GM19351 (cell line): ENCODE measurements at regions not wholly inside any gene's neighbourhood (a gene's known extent, or its start where the extent isn't known, plus 50 kb on each side); places are given as distances from the start of the nearest gene placed in this dataset.

ENCODE experiments used
- ATAC-seq: cut with Tn5 transposase; IDR thresholded peaks from one replicate; pipeline ENCODE4 v1.9.1; 2021; ENCODE audit warnings: mild to moderate bottlenecking, moderate library complexity; ENCODE audit not compliant: unreplicated experiment

GRCh38 chr13:40399756-40400155 lies 266.7 kb downstream of the FOXO1 start:
- ATAC-seq, result no peak

DNA sequence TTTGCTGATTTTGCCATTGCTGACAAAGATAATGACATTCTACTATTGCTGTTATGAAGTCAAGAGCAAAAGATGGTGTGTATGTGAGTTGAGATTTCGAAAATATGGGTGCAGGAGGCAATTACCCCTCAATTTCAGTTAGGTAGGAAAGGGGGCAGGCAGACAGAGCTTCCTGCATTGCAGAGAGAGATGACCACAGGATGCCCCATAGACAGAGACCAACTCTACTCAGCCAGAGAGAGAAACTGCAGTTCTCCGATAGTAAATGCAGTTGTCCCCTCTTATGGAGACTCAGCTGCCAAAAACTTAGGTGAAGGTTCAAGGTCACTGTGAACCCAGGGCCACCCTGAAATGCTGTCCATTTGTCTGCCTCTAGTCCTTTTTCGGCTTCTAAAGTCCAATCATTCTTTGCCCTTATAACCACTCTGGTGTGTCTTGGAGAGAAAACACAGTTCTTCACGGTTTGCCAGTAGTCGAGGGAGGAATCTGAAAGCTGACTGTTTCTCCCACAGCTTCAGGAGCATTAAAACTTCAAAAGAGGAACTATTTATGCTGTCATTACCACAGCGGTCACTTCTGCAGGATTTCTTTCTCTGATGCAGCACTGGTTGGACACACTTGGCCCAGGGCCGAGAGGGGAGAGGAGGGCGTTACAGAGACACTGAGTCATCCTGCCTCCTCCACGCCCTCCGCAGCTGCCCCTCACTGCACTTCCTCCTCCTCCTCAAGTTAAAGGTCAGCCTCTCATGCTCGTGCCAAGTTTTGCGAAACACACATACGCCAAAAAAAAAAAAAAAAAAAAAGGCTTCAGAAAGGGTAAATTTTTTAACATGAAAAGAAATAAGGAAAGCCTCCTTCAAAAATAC lies 264.3 kb downstream of the FOXO1 start:
- peak; percentile 99 for ATAC-seq

DNA sequence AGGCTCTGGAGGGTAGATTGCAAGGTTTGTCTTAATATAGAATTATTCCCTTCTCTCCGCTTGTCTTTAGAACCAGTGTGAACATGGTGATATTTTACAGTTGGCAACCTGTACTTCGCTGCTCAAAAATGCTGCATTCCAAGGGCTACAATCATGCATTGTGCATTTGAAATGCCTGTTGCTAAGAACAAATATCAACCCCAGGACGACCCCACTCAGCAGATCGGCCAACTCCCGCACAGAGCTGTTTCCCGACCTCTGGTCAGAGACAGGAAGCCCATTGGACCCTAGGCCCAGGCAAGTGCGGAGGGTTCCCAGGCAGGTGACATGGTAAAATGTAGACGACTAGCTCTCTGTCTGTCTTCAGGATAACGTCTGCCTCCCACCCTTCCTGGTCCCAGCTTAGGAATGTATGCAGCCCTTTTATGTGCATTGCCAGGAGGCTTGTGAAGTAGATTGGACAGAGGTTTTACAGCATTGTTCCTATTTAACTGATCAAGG lies 263.5 kb downstream of the FOXO1 start:
- no peak for ATAC-seq

DNA sequence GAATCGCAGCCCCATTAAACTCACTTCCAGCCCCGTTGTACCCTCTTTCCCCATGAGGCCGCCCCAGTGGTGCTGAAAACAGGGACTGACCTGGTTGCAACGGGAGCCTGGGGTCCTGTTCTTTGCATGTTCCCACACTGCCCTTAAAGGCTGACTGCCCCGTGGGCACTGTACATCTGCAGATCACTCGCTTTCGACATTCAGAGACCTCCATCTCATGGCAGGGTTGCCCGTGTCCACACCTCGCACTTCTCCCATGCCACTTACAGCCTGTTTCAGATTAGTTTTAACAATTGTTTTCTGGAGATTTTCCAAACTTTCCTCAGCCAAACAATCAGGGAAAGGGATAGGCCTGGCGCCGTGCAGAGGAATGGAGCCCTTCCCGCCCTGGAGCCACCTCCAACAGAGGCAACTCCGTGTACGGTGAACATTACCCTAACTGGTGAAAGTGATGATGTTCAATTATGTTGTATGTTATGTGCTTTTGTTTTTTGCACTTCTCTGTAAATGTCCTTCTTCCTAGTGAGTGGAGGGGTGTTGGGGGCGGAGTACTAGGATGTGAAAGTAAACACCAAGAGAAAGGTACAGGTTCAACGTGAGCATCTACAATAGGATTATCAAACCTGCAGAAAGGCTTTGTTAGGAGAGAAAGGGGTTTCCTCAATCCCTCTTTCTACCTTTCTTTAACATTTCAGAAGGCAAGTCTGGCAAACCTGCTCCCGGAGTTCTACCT lies 262.8 kb downstream of the FOXO1 start:
- ATAC-seq, result no peak

DNA sequence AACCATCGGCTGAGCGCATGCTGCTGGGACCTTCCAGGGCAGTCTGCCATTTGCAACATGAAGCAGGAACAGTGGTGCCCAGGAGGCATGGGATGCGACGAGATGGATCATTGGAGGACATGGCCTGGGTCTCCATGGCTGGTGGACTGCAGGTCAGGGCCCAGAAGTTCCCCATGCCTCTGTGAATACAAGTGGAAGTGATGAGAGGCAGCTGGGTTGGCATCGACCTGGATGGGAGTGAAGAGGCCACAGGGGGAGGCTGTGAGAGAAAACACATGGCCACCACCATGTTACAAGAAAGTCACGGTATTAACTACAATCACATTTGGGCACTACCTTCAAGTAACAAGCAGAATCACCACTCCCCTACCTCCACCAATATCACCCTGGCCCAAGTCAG lies 262.0 kb downstream of the FOXO1 start:
- no peak for ATAC-seq

GRCh38 chr13:40404967-40405716 lies 261.3 kb downstream of the FOXO1 start:
- ATAC-seq, result no peak

- ATAC-seq, result no peak
Observed at GRCh38 chr13:40406405-40407120, 259.9 kb downstream of the FOXO1 start.

- ATAC-seq, result no peak
Observed at GRCh38 chr13:40407567-40407966, 258.9 kb downstream of the FOXO1 start.

GRCh38 chr13:40408602-40409001 lies 257.8 kb downstream of the FOXO1 start:
- no peak for ATAC-seq

- no peak for ATAC-seq
Observed at GRCh38 chr13:40409278-40409677, 257.2 kb downstream of the FOXO1 start.

DNA sequence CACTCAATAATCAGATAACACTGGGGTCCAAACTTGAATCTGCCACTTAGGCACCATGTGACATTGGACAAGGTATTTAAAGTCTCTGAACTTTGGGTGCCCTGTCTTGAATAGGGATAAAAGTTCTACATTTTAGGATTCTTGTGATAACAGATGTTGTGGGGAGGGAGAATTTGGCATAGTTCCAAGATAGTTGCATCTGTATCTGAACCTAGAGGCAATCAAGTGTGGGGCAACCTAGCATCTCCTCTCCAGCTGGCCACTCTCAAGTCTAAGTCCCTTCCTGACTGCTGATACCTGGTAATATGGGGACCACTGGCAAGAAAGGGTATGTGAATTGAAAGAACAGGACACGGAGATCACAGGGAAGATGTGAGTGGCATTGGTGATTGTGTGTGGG lies 256.1 kb downstream of the FOXO1 start:
- ATAC-seq, result no peak

- no peak for ATAC-seq
Observed at GRCh38 chr13:40420160-40420740, 246.2 kb downstream of the FOXO1 start.

- no peak for ATAC-seq
Observed at GRCh38 chr13:40422588-40423235, 243.7 kb downstream of the FOXO1 start.

DNA sequence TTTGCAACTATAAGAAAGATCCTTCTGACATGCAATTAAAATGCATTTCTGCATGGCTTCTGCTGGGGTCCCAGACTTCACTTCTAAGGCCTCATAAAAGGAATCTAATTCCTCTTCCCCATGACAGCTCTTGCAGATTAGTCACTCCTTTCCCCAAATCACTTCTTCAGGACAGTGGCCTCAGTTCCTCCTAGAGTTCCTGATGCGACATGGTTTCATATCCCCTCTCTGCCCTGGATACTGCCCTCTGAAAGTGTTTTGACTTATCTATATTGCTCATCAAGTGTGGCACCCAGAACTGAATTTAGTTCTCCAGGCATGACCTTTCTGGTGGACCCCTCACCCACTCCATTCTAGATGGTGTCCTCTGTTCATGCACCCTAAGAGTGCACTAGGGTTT lies 238.1 kb downstream of the FOXO1 start:
- no peak for ATAC-seq

GRCh38 chr13:40429706-40430545 lies 236.5 kb downstream of the FOXO1 start:
- no peak for ATAC-seq

- peak; percentile 57 for ATAC-seq
Observed at GRCh38 chr13:40432018-40432978, 234.1 kb downstream of the FOXO1 start.

GRCh38 chr13:40433001-40433400 lies 233.4 kb downstream of the FOXO1 start:
- no peak for ATAC-seq

DNA sequence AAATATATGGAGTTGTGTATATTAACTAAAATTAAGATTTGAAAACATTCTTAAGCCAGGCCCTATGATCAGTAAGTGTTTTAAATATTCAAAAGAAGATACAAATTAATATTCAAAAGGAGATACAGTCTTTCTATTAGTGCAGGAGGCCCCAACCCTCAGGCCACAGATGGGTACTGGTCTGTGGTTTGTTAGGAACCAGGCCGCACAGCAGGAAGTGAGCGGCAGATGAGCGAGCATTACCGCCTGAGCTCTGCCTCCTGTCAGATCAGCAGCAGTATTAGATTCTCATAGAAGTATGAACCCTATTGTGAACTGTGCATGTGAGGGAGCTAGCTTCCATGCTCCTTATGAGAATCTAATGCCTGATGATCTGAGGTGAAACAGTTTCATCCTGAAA lies 232.9 kb downstream of the FOXO1 start:
- peak; percentile 63 for ATAC-seq
